ENCODE measurements at regions not wholly inside any gene's neighbourhood (a gene's known extent, or its start where the extent isn't known, plus 50 kb on each side); places are given as distances from the start of the nearest gene placed in this dataset.
"Not testable (repeated sequence)": the region's sequence is repeated elsewhere in the genome, so short reads cannot be mapped to it uniquely, and the experiment has no call there.

- DNase-seq: no peak
Observed at GRCh38 chr12:89058402-89058801, 293.9 kb downstream of the DUSP6 start.

DNA sequence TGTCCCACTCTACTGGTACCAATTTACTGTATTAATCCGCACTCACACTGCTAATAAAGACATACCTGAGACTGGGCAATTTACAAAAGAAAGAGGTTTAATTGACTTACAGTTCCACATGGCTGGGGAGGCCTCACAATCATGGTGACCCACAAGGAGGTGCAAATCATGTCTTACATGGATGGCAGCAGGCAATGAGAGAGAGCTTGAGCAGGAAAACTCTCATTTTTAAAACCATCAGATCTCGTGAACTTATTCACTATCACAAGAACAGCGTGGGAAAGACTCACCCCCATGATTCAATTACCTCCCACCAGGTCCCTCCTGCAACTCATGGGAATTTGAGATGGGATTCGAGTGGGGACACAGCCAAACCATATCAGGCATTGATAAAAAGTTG lies 298.5 kb downstream of the DUSP6 start:
- not testable (repeated sequence) for DNase-seq

DNA sequence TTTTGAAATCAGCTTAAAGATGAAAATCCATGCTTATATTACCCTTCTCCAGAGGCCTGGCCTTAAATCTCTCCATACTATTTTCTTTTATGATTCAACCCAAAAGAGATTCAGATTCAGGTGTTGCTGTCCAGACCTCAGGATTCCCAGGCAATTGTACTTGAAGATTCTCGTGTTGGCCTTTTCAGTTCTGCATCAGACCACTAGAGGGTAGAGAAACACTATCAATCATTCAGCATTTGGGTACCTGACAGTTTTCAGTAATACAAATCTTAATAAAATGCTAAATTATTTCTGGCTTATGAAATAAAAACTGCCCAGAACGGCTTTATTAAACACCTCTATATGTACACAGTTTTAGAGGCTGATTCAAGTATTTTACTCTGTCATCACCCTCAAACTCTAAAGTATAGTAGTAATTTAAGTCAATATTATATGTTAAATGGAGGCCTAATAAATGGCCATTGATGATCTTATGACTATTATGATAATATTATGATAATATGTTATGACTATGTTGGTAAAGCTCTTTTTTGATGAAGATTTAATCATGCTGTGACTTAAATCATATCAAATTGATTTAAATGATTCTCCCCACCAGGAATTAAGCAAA lies 301.1 kb downstream of the DUSP6 start:
- DNase-seq: peak; percentile 23

- no peak for DNase-seq
Observed at GRCh38 chr12:89047856-89048418, 304.4 kb downstream of the DUSP6 start.

DNA sequence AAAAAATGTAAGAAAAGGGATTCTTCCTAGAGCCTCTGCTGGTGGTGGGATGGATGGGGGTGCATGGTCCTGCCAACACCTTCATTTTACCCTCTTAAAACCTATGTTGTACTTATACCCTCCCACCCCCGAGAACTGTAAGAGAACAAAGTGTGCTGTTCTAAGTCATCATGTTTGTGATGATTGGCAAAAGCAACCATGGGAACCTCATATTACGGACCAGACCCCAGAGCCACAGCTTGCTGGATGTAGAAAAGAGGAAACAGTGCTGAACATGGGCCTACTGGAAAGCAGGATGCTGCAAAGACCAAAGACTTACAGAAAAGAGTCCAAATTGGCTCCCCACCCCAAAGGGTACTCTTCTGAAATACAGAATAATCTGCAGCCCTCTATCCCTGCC lies 311.2 kb downstream of the DUSP6 start:
- DNase-seq: no peak

- peak; percentile 73 for DNase-seq
Observed at GRCh38 chr12:89040146-89040964, 311.9 kb downstream of the DUSP6 start.

DNA sequence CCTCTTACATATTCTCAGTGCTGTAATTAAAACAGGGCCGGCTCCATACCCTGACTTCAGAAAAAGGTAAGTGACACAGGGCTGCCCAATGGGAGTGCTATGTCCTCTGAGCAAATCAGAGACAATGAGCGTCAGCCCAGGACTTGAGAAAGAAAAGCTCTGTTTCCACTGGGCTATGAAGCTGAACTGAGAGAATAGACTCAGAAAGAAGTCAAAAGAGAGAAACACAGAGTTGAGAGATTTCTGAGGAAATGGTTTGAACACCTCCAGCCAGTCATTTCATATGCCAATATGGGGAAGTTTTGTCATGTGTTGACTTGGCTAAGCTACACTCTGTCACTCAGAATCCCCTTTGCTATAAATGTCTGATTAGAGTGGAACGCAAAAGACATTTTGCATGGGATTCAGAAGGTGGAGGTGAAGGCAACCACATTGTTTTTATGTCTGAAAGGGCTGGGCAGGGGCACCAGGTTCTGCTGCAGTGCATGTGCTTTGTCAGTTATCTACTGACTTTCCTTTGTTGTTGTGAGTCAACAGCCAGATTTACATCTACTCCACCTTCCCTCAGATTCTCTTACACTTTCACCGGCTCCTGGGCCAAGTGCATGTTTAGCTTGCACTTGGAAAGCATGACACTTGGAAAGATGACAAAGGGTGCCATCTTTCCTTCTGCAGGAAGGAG lies 313.3 kb downstream of the DUSP6 start:
- DNase-seq: no peak

DNA sequence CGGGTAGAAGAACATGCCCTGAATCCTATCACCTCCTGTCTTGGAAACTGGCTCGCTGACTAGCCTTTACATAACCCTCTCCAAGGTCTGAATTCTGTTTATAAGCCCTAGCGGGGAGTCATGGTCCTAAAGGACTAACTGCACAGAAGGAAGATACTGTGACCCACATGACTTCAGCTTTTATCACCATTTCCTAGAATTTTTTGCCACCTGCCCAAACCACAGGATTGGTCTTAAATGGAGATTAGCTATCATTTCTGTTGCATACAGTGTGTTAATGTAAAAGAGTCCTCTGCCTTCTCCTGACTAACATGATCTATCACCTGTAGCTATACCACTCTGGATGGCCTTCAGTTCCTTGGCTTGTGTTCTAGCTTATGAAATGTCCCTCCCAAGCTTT lies 319.2 kb downstream of the DUSP6 start:
- DNase-seq: no peak

DNA sequence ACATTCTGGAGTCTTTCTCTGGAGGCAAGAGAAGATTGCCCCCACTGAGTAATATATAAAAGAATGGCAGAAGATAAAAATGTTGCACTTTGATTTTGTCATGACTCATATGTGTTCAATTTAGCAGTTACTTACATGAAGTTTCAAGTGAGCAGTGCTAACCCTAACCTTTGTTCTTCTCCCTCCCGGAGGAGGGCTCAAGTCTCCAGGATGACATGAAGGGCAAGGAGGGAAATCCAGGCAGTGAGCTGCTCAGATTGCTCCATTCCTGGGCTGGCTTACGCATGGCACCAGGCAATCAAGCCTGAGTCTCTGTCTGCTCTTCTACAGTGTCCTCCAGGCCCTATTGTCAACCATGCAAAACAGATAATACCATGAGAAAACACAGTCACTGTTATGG lies 322.3 kb downstream of the DUSP6 start:
- no peak for DNase-seq

DNA sequence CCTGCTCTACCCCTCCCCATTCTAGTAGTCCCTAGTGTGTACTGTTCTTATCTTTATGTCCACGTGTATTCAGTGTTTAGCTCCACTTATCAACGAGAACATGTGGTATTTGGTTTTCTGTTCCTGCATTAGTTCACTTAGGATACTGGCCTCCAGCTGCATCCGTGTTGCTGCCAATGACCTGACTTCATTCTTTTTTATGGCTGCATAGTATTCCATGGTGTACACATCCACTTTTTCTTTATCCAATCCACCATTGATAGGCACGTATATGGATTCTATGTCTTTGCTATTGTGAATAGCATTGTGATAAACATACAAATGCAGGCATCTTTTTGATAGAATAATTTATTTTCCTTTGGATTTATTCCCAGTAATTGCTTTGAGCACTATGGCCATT lies 327.7 kb downstream of the DUSP6 start:
- DNase-seq: no peak

DNA sequence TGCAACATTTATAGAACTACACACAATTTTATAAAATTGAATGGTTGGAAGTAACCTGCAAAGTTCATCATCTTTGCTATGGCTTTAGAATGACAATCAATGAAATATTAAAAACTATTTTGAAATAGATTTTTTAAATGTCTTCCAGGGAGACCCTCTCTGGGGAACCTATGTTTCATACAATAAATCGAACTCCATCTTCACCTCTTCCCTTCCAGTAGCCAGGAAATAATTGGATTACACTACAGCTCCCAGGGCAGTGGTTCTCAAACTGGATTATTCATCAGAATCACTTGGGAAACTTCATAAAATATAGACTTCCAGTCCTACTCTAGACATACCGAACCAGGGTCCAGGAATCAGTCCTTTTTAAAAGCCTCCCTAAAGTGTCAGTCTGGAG lies 328.4 kb downstream of the DUSP6 start:
- DNase-seq: no peak

GRCh38 chr12:89020689-89021088 lies 331.6 kb downstream of the DUSP6 start:
- DNase-seq: no peak

GRCh38 chr12:89020121-89020480 lies 332.2 kb downstream of the DUSP6 start:
- no peak for DNase-seq

- DNase-seq: peak; percentile 74
Observed at GRCh38 chr12:89019439-89020120, 332.7 kb downstream of the DUSP6 start.

- peak; percentile 46 for DNase-seq
Observed at GRCh38 chr12:89016970-89017778, 335.1 kb downstream of the DUSP6 start.

DNA sequence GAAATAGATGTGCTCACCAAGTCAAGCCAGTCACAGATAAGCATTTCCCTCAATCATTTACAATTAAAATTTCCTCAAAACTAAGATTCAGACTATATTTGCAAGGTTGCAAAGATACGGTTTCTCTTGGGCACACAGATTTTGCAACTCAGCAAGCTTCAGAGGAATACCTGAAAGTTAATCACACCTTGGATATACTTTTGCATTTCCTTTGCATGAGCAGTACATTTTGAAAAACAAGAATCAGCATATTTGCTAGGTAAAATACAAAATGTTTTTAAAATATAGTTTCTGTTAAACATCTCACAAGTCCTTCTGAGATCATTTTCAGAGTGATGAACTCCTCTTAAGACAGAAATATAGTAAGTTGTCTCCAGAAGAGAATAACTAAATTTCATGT lies 336.9 kb downstream of the DUSP6 start:
- DNase-seq: no peak

GRCh38 chr12:88998421-88998820 lies 353.9 kb downstream of the DUSP6 start:
- DNase-seq: no peak

- DNase-seq: no peak
Observed at GRCh38 chr12:88996200-88996788, 356.0 kb downstream of the DUSP6 start.

- no peak for DNase-seq
Observed at GRCh38 chr12:88994971-88995370, 357.3 kb downstream of the DUSP6 start.

- DNase-seq: no peak
Observed at GRCh38 chr12:88994537-88994936, 357.8 kb downstream of the DUSP6 start.

- no peak for DNase-seq
Observed at GRCh38 chr12:88993651-88994050, 358.6 kb downstream of the DUSP6 start.

DNA sequence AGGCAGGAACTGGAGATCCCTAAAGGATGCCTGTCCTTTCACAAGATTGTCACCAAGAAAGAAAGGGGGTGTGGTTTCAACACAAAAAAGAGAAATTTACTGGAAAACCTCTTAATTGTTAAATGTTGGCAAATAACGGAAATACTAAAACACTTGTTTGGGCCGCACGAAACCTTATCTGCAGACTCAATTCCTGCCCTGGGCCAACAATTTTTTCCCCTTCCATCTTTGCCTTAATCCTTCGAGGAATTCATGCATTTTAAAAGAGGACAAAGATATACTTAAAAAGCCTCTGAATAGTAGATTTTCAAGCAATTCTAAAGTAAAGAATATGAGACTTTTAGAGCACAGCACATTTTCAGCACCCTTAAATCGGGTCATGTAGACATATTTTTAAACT lies 366.2 kb downstream of the DUSP6 start:
- no peak for DNase-seq

Data from CD4-positive, alpha-beta T cell treated with Interleukin-6 for 4 hours (primary cell).